ENCODE measurements at regions not wholly inside any gene's neighbourhood (a gene's known extent, or its start where the extent isn't known, plus 50 kb on each side); places are given as distances from the start of the nearest gene placed in this dataset.

- TF ChIP-seq EZH2 (IDR thresholded peaks at IDR 0.05; ENCODE audit: borderline replicate concordance, control insufficient read depth, low read depth, low read length) (no peak), PBX3 (IDR thresholded peaks at IDR 0.05; ENCODE audit: insufficient replicate concordance, low read depth, low read length) (no peak), HDAC2 (IDR thresholded peaks at IDR 0.05) (no peak), ATF3 (IDR thresholded peaks at IDR 0.05; ENCODE audit: borderline replicate concordance, extremely low read depth, low read depth, low read length) (no peak)
These were observed 64.7 kb upstream of the GLI2 start for GRCh38 chr2:120670771-120671480.

Measured in GM12878 (cell line).